ENCODE measurements at regions not wholly inside any gene's neighbourhood (a gene's known extent, or its start where the extent isn't known, plus 50 kb on each side); places are given as distances from the start of the nearest gene placed in this dataset.

DNA sequence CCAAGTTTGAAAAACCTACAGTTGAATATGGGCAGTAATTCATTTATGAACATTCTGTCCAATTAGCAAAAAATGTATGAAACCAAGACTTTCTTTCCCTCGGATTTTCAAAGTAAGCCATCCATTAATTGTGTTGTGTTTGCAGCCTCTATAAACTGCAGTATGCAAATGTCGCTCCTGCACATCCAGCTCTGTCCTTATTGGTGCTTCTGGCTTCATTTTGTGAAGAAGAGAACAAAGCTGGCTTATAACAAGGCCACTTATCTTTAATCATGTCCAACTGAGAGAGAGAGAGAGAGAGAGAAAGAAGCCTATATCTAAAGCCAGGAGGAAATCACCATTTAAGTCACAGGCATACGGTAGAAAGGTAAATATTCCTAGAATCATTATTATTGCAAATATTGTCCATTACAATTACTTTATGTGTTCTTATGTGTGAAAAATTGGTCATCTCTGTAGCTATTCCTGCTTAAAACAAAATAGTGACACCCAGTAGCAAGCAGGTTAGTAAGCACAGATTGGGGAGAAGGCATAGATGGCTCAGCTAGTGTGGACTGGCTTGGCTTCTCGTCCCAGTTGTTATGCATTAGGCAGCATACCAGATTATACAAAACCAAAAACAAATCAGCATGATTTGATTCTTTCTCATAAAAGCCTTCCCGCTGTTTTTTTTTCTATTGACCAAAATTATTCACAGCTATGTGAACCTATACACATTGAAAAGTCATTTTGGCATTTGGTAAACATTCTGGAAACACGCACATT, 726.4 kb upstream of the SOX11 start:
- FAIRE-seq (no peak), DNase-seq (ENCODE audit: insufficient read length, low spot score) (no peak)
- TF ChIP-seq CTCF (IDR thresholded peaks at IDR 0.05; ENCODE audit: insufficient read depth, missing control alignments): no peak

DNA sequence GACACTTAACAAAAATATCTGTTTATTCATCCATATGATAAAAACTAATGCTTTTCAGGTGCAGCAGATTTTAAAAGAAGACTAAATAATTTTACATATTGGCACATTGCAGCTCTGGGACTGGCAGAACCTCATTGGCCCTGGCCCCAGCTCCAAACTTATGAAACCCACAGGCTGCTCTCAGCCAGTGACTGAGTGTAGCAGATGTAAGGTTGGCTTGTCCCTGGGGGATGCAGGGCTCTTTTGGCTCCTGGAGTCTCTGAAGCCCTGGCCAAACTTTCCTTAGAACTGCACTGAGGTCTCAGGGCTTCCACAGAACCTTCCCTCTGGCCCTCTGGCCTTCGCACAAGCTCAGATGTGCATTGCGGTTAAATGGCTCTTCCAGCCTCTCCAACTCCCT, 725.0 kb upstream of the SOX11 start:
- DNase-seq (ENCODE audit: insufficient read length, low spot score) (no peak), FAIRE-seq (no peak)
- TF ChIP-seq CTCF (IDR thresholded peaks at IDR 0.05; ENCODE audit: insufficient read depth, missing control alignments): no peak

DNA sequence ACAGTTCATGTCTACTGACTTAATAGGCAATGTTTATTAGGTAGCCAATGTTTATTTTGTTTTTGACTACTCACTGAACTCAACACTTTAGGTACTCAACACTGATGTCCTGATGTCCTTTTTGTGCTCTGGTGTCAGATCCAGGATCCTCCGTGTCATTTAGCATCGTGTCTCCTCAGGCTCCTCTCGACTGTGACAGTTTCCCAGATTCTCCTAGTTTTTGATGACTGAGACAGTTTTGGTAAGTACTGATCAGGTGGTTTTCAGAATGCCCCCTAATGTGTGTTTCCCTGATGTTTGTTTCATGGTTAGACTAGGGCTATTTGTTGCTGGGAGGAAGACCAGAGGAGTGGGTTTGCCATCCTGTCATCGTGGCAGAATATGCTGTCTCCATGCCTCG, 719.7 kb upstream of the SOX11 start:
- DNase-seq (ENCODE audit: insufficient read length, low spot score): no peak
- no peak for FAIRE-seq
- no peak for TF ChIP-seq CTCF (IDR thresholded peaks at IDR 0.05; ENCODE audit: insufficient read depth, missing control alignments)

DNA sequence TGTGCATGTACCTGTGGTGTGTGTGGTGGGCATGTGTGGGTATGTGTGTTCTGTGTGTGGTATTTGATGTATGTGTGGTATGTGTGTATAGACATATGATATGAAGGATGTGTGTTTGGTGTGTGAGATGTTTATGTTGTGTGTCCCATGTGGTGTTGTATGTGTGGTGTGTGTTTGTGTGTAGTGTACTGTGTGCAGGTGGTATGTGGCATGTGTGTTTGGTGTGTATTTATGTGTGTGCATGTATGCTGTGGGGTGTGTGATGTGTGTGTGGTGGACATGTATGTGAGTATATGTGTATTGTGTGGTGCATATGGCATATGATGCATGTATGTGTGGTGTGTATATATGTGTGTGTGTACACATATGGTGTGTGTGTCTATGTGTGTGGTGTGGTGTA, 718.8 kb upstream of the SOX11 start:
- DNase-seq (ENCODE audit: insufficient read length, low spot score) (no peak), FAIRE-seq (no peak)
- no peak for TF ChIP-seq CTCF (IDR thresholded peaks at IDR 0.05; ENCODE audit: insufficient read depth, missing control alignments)

- DNase-seq (ENCODE audit: insufficient read length, low spot score) (no peak), FAIRE-seq (no peak)
- TF ChIP-seq CTCF (IDR thresholded peaks at IDR 0.05; ENCODE audit: insufficient read depth, missing control alignments): no peak
Observed at GRCh38 chr2:4973973-4974372, 718.2 kb upstream of the SOX11 start.

DNA sequence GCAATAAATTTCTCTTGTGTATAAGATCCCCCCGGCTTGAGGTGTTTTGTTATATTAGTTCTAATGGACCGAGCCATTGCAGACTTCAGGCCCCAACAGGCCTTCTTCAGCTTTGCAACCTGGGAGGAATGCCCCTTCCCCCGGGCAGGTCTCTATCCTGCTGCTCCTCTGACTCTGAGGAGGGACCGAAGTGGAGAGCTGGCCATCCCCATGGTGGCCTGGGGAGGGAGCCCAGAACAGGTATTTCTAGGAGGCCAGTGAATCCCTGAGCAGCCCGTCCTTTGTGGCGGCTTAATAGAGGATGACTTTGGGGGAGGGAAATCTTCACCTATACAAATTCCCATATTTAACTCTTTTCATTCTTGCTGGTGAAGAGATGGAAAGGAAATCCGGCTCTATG, 715.8 kb upstream of the SOX11 start:
- no peak for TF ChIP-seq CTCF (IDR thresholded peaks at IDR 0.05; ENCODE audit: insufficient read depth, missing control alignments)
- DNase-seq (ENCODE audit: insufficient read length, low spot score) (no peak), FAIRE-seq (no peak)

DNA sequence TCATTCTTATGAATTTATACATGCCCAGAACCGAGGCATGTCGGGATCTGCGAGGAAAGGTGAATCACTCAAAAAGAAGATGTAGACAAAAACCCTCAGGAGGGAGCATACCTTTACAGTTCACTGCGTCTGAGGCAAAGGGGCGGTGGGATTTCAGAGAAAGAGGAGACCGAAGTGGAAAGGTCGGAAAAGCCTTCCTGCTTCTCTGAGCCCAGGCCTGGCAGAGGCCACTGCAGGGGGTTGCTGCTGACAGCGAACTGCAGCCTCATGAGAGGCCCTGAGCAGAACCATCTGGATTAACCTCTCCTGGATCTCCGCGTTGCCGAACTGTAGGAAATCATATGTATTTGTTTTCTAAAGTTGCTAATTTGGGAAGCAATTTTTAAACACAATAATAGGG, 713.1 kb upstream of the SOX11 start:
- no peak for TF ChIP-seq CTCF (IDR thresholded peaks at IDR 0.05; ENCODE audit: insufficient read depth, missing control alignments)
- no peak for FAIRE-seq

More for the DNA sequence above, 713.1 kb upstream of the SOX11 start:
- no peak for DNase-seq (ENCODE audit: insufficient read length, low spot score)

All from D721Med (cell line).